ENCODE measurements at regions not wholly inside any gene's neighbourhood (a gene's known extent, or its start where the extent isn't known, plus 50 kb on each side); places are given as distances from the start of the nearest gene placed in this dataset.

- Histone ChIP-seq H3K4ac (replicated peaks; ENCODE audit: insufficient read length, low read depth, low read length) (no peak overlapping the region), H3K36me3 (ENCODE audit: control insufficient read depth in 2 of 4, insufficient read depth in 4 of 4, low read length in 3 of 4) (no peaks in the 10 kb centered on the region), H3K14ac (ENCODE audit: insufficient read length) (no peak overlapping the region), H4K8ac (ENCODE audit: extremely low read depth, insufficient read depth, low read length) (no peak overlapping the region), H2AFZ (ENCODE audit: low read length) (no peak overlapping the region), H3K56ac (replicated peaks; ENCODE audit: insufficient read length, low read depth, low read length) (no peak overlapping the region), H3K27me3 (replicated peaks in 1 of 4; ENCODE audit: control insufficient read depth in 3 of 4, extremely low read depth in 1 of 4, insufficient read depth in 3 of 4, low read length in 3 of 4) (no peaks in the 10 kb centered on the region), H3K4me1 (replicated peaks in 1 of 4; ENCODE audit: control insufficient read depth in 3 of 4, insufficient read depth in 4 of 4, low read length in 3 of 4) (no peaks in the 10 kb centered on the region), H3K4me2 (ENCODE audit: insufficient read depth in 1 of 2, low read depth in 2 of 2, low read length in 2 of 2) (no peak overlapping the region), H3K79me2 (ENCODE audit: control insufficient read depth in 1 of 2, insufficient read depth in 2 of 2, low read length in 2 of 2) (no peaks in the 10 kb centered on the region; a peak in 1 of 4 replicates), H3K18ac (ENCODE audit: extremely low read depth, low read length) (no peak overlapping the region), H3K79me1 (ENCODE audit: low read depth, low read length) (no peaks in the 10 kb centered on the region), H4K91ac (replicated peaks; ENCODE audit: insufficient read length, low read length) (no peak overlapping the region), H4K5ac (ENCODE audit: insufficient read length, low read depth, low read length) (no peak overlapping the region), H2BK5ac (ENCODE audit: low read depth, low read length) (no peak overlapping the region), H2BK12ac (ENCODE audit: low read depth, low read length) (no peak overlapping the region), H3K23ac (ENCODE audit: insufficient read length) (no peak overlapping the region), H2BK20ac (ENCODE audit: low read length) (no peak overlapping the region), H3K9me3 (ENCODE audit: insufficient read depth in 2 of 2, low read depth in 1 of 2, low read length in 1 of 2) (no peaks in the 10 kb centered on the region), H2BK15ac (ENCODE audit: low read length) (no peak overlapping the region), H3K9ac (replicated peaks in 1 of 4; ENCODE audit: extremely low read depth in 1 of 4, low read depth in 3 of 4, low read length in 3 of 4) (no peak overlapping the region), H3K27ac (ENCODE audit: low read depth, low read length) (no peak overlapping the region), H3K23me2 (ENCODE audit: low read depth, low read length) (peaks cover under 1% of the 10 kb centered on the region; the same call in 1 of the 2 replicates), H3K4me3 (ENCODE audit: extremely low read depth in 1 of 4, insufficient read depth in 2 of 4, low read depth in 3 of 4, low read length in 4 of 4) (no peak overlapping the region), H4K20me1 (replicated peaks in 1 of 2; ENCODE audit: control insufficient read depth in 1 of 2, insufficient read depth in 2 of 2, low read length in 2 of 2) (no peaks in the 10 kb centered on the region), H2BK120ac (replicated peaks; ENCODE audit: low read depth, low read length) (no peak overlapping the region), H2AK5ac (ENCODE audit: low read depth, low read length) (no peak overlapping the region)
- POLR2A ChIA-PET (ENCODE audit: partially characterized antibody) = interaction anchor here (0.6 kb wide), 1 partner anchor 70 kb away, joined by 3 read pairs; no protein-coding TSS in a partner anchor
- 93% methylated on average over 21 of the region's 23 CpGs; no CpG with 5 or more reads in 1 of the 2 experiments for WGBS, 2 experiments (ENCODE audit: extremely low coverage in 1 of 2, insufficient coverage in 1 of 2, insufficient read length in 1 of 2, insufficient replicate concordance in 2 of 2, low coverage in 1 of 2, low lambda C conversion rate in 2 of 2, missing lambda C conversion rate in 1 of 2)
- no peak for TF ChIP-seq USF2 (IDR thresholded peaks at IDR 0.05; ENCODE audit: low read length)
- TF ChIP-seq MAFK (IDR thresholded peaks at IDR 0.05; ENCODE audit: low read depth, low read length) = no peak
- no peak for TF ChIP-seq SIX5 (IDR thresholded peaks at IDR 0.05; ENCODE audit: low read depth, low read length)
- TF ChIP-seq NANOG (IDR thresholded peaks at IDR 0.05; ENCODE audit: insufficient read depth, low read depth, low read length, poor library complexity, severe bottlenecking) = no peak
- TF ChIP-seq BCL11A (IDR thresholded peaks at IDR 0.05; ENCODE audit: low read depth in 2 of 2, low read length in 2 of 2) = no peak
- no peak for TF ChIP-seq RXRA (IDR thresholded peaks at IDR 0.05; ENCODE audit: insufficient read depth, low read depth, low read length)
- no peak for TF ChIP-seq BRCA1 (IDR thresholded peaks at IDR 0.05; ENCODE audit: low read depth, low read length)
- no peak for TF ChIP-seq ATF3 (IDR thresholded peaks at IDR 0.05; ENCODE audit: insufficient read depth, low read depth, low read length)
- TF ChIP-seq TAF7 (optimal IDR thresholded peaks at IDR 0.05; ENCODE audit: borderline replicate concordance, low read depth, low read length) = no peak
- DNase-seq (ENCODE audit: low read depth in 1 of 2, low spot score in 2 of 2) (no peak), FAIRE-seq (no peak)
- CTCF ChIA-PET (ENCODE audit: partially characterized antibody) = interaction anchor here (0.6 to 1.2 kb wide), 5 partner anchors 21 to 215 kb away, joined by 3 read pairs; no protein-coding TSS in a partner anchor
These were observed 297.1 kb upstream of the IRX4 start for GRCh38 chr5:2179861-2180260.

Measured in H1 (cell line).